Fibroblast of lung (primary cell): ENCODE measurements at regions not wholly inside any gene's neighbourhood (a gene's known extent, or its start where the extent isn't known, plus 50 kb on each side); places are given as distances from the start of the nearest gene placed in this dataset.

Experiments
- DNase-seq, 2 donors: peaks; one replicate each; pipeline versions ENCODE4 v3.0.0 to v3.0.0-alpha.2; 2010; ENCODE audit warnings: low read depth in 2 of 2
- H2AFZ ChIP-seq: 2 replicates; pipeline ENCODE4 v1.5.1; 2012; ENCODE audit warnings: low read length, control low read depth, inconsistent platforms
- H3K27ac ChIP-seq: 2 replicates; pipeline ENCODE4 v1.5.1; 2011; ENCODE audit warnings: low read length, control low read depth; ENCODE audit not compliant: insufficient read depth
- H3K27me3 ChIP-seq: 2 replicates; pipeline ENCODE4 v1.5.1; 2011; ENCODE audit warnings: mild to moderate bottlenecking, low read length; ENCODE audit not compliant: control insufficient read depth, insufficient read depth
- H3K36me3 ChIP-seq: 2 replicates; pipeline ENCODE4 v1.5.1; 2011; ENCODE audit warnings: low read length; ENCODE audit not compliant: control insufficient read depth, insufficient read depth
- H3K4me1 ChIP-seq: 2 replicates; pipeline ENCODE4 v1.5.1; 2011; ENCODE audit warnings: low read length; ENCODE audit not compliant: control insufficient read depth, insufficient read depth; ENCODE audit errors: extremely low read depth
- H3K4me2 ChIP-seq: 2 replicates; pipeline ENCODE4 v1.5.1; 2011; ENCODE audit warnings: low read length, control low read depth; ENCODE audit not compliant: insufficient read depth; ENCODE audit errors: extremely low read depth
- H3K4me3 ChIP-seq, 4 experiments: fragments of 200-600 bp in 1 of 4; sonication (generic) in 1 of 4; replicated peaks in 1 of 4; 2 replicates each; pipeline ENCODE4 v1.5.1; 2011 to 2016; ENCODE audit warnings: low read length in 4 of 4, low read depth in 3 of 4, mild to moderate bottlenecking in 3 of 4, control low read depth in 2 of 4, inconsistent platforms in 1 of 4, mixed read lengths in 1 of 4; ENCODE audit not compliant: insufficient read depth in 1 of 4; ENCODE audit errors: control extremely low read depth in 1 of 4
- H3K79me2 ChIP-seq: 2 replicates; pipeline ENCODE4 v1.5.1; 2012; ENCODE audit warnings: mild to moderate bottlenecking, low read length, inconsistent platforms; ENCODE audit not compliant: control insufficient read depth, insufficient read depth
- H3K9ac ChIP-seq: 2 replicates; pipeline ENCODE4 v1.5.1; 2011; ENCODE audit warnings: mild to moderate bottlenecking, low read length, control low read depth; ENCODE audit not compliant: insufficient read depth
- H3K9me3 ChIP-seq: 2 replicates; pipeline ENCODE4 v1.5.1; 2012; ENCODE audit warnings: low read depth, low read length; ENCODE audit not compliant: control insufficient read depth, insufficient read depth
- H4K20me1 ChIP-seq: 2 replicates; pipeline ENCODE4 v1.5.1; 2011; ENCODE audit warnings: low read length; ENCODE audit not compliant: control insufficient read depth, insufficient read depth; ENCODE audit errors: extremely low read depth
- CTCF ChIP-seq, 2 donors: IDR thresholded peaks in 1 of 2; conservative IDR thresholded peaks in 1 of 2; 1 replicate in 1 of 2; 2 replicates in 1 of 2; pipeline ENCODE4 v1.5.1; 2011 to 2012; ENCODE audit warnings: low read length in 2 of 2, control low read depth in 1 of 2, inconsistent platforms in 1 of 2, low read depth in 1 of 2, mild to moderate bottlenecking in 1 of 2
- EZH2 ChIP-seq: IDR thresholded peaks from 2 replicates; pipeline ENCODE4 v1.5.1; 2012; ENCODE audit warnings: low read length, control low read depth, mild to moderate bottlenecking; ENCODE audit errors: missing control alignments

- Histone ChIP-seq H3K36me3 (no peaks in the 10 kb centered on the region), H3K9ac (no peak overlapping the region), H4K20me1 (no peaks in the 10 kb centered on the region), H3K27me3 (no peaks in the 10 kb centered on the region), H3K9me3 (no peaks in the 10 kb centered on the region), H3K27ac (no peak overlapping the region), H2AFZ (no peak overlapping the region), H3K4me1 (no peaks in the 10 kb centered on the region), H3K4me3 (no peak overlapping the region), H3K4me2 (no peak overlapping the region), H3K79me2 (no peaks in the 10 kb centered on the region)
- DNase-seq = no peak
- TF ChIP-seq CTCF (conservative IDR thresholded peaks at IDR 0.05 in 1 of 2, IDR thresholded peaks at IDR 0.05 in 1 of 2; ENCODE audit: low read depth in 1 of 2, low read length in 2 of 2) (no peak), EZH2 (no peak)
Observed at GRCh38 chr2:88865801-88866371, 174.4 kb downstream of the RPIA start.

- Histone ChIP-seq H3K79me2 (no peaks in the 10 kb centered on the region), H3K4me2 (no peak overlapping the region), H4K20me1 (no peaks in the 10 kb centered on the region), H3K27me3 (no peaks in the 10 kb centered on the region), H3K9me3 (no peaks in the 10 kb centered on the region), H3K9ac (no peak overlapping the region), H2AFZ (no peak overlapping the region), H3K4me1 (no peaks in the 10 kb centered on the region), H3K36me3 (no peaks in the 10 kb centered on the region), H3K27ac (no peak overlapping the region), H3K4me3 (no peak overlapping the region)
- TF ChIP-seq CTCF (conservative IDR thresholded peaks at IDR 0.05 in 1 of 2, IDR thresholded peaks at IDR 0.05 in 1 of 2; ENCODE audit: low read depth in 1 of 2, low read length in 2 of 2) (no peak), EZH2 (no peak)
- DNase-seq = no peak
Observed at GRCh38 chr2:88866756-88867155, 175.3 kb downstream of the RPIA start.

GRCh38 chr2:88868861-88869260, 177.4 kb downstream of the RPIA start:
- no peaks in the 10 kb centered on the region for H3K9me3 ChIP-seq
- TF ChIP-seq CTCF (conservative IDR thresholded peaks at IDR 0.05 in 1 of 2, IDR thresholded peaks at IDR 0.05 in 1 of 2; ENCODE audit: low read depth in 1 of 2, low read length in 2 of 2) (no peak), EZH2 (no peak)
- no peaks in the 10 kb centered on the region for H4K20me1 ChIP-seq
- H3K9ac ChIP-seq = no peak overlapping the region
- H3K4me2 ChIP-seq = no peak overlapping the region
- H3K27ac ChIP-seq = no peak overlapping the region
- H3K27me3 ChIP-seq = no peaks in the 10 kb centered on the region
- no peak overlapping the region for H2AFZ ChIP-seq
- no peak overlapping the region for H3K4me3 ChIP-seq
- no peaks in the 10 kb centered on the region for H3K36me3 ChIP-seq
- no peaks in the 10 kb centered on the region for H3K4me1 ChIP-seq
- H3K79me2 ChIP-seq = no peaks in the 10 kb centered on the region
- DNase-seq = no peak
